NCI-H1930 (cell line): ENCODE measurements at regions not wholly inside any gene's neighbourhood (a gene's known extent, or its start where the extent isn't known, plus 50 kb on each side); places are given as distances from the start of the nearest gene placed in this dataset.
"Not testable (repeated sequence)": the region's sequence is repeated elsewhere in the genome, so short reads cannot be mapped to it uniquely, and the experiment has no call there.

Source experiments
- DNase-seq, 2 experiments: peaks; one replicate each; lab custom pipeline; 2025; lab: John Stamatoyannopoulos, UW

DNA sequence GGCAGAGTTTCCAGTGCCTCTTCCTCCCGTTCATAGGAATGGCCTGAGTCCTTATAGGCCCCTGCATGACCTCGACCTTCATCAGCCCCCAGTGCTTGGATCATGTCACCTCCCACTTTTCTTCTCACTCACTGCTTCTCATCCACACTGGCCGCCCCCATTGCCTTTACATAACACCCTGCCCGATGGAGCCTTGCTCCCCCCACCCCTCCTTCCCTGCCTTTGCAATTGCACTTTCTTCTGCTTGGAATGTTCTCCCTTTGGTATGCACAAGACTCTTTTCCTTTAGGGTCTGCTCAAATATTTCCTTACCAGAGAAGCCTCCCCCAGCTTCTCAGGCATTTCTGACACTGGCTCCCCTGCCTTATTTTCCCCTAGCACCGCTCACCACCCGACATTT lies 125.2 kb upstream of the KCNJ6 start:
- no peak for DNase-seq

DNA sequence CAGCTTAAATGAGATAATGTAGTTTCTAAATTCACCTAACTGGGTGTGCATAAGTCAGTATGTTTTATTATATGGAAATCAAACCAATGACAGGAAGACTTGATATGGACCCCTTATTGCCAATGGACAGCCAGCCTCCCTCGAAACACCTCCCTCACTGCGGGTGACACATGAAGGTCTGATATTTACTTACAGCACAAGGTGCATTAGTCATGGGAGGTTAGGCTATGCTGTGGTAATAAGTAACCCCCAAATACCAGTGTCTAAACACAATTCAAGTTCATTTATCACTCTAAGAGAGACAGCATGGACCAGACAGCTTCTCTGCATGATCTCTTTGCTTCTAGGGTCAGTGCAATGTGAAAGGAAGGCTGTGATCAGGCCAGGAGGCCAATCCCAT lies 126.0 kb upstream of the KCNJ6 start:
- DNase-seq: no peak

DNA sequence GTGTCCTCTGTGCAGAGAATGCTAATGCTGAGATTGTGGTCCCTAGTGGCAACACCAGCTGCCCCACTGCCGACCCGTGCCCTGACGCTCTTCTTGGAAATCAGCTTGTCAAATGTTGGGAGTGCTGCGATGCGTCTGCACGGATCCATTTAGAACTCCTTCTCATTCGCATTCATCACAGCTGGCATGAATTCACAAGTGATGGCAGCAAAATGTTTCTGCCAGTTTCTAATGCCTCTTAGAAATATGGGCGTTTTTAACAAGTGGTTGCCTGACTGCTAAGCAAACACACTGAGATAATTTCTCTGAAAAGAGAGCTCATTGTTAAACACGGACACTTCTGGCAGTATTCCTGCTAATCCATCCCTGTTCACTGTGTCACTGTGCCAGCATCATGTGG lies 131.9 kb upstream of the KCNJ6 start:
- no peak for DNase-seq

DNA sequence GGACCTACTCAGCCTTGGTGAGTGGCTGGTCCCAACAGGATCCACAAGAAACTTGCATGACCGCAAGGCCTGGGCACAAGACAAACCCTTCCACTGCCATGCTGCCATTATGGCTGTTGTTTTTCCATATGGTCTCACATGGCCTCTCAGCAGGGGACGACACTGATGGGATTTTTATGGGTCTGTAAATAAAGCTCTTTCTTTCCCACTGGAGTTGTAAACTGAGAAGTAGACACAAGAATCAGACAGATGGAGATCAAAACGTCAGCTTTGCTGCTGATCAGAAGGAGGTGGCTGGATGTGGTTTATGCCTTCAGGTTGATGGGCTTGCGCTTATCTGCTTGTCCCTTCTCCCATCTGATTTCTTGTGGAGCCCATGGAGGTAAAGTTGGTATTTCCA lies 138.1 kb upstream of the KCNJ6 start:
- DNase-seq: peak in 1 of 2 experiments; percentile 18

DNA sequence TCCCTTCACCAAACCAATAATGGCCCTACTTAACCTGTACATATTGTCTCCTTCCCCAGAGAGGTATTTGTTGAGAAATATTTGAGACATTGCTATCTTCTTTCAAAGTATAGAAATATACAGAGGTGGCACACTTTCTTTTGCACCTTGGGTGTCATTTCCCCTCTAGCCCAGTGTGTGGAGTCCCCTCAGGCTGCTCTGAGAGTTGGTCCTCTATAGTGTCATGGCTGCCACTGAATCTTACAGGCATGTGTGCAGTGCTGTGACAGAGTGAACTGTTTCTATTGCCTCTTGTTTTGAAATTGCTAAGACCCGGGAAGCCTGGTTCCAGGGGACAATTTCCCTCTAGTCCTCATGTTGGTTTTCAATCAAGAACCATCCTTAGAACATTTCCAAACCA lies 140.2 kb upstream of the KCNJ6 start:
- DNase-seq: no peak

DNA sequence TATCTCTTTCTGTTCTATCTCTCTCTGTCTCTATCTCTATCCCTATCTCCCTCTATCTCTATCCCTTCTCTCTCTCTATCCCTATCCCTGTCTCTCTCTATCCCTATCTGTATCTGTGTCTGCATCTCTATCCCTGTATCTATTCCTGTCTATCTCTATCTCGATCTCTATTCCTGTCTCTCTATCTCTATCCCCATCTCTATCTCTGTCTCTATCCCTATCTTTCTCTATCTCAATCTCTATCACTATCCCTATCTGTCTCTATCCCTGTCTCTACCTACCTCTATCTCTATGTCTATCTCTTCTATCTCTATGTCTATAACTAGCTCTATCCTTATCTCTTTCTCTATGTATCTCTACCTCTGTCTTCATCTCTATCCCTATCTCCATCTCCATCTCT lies 141.4 kb upstream of the KCNJ6 start:
- DNase-seq: no peak

DNA sequence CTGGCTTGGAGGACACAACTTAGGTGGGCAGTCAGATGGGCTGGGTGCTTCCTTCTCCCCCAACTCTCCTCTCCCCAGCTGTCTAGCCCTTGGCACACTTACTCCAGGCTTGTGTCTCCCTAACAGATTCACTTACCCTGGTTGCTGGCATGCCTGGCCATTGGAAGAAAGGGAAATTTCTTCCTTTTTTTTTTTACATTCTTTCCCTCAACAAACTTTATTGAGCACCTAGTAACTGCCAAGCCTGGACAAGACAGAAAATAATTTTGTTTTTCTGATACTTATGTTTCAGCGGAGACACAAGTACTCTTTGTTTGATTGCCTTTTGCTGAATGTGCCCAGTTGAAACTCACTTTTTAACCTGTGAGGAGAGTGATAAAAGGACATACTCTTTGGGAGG lies 144.3 kb upstream of the KCNJ6 start:
- no peak for DNase-seq

DNA sequence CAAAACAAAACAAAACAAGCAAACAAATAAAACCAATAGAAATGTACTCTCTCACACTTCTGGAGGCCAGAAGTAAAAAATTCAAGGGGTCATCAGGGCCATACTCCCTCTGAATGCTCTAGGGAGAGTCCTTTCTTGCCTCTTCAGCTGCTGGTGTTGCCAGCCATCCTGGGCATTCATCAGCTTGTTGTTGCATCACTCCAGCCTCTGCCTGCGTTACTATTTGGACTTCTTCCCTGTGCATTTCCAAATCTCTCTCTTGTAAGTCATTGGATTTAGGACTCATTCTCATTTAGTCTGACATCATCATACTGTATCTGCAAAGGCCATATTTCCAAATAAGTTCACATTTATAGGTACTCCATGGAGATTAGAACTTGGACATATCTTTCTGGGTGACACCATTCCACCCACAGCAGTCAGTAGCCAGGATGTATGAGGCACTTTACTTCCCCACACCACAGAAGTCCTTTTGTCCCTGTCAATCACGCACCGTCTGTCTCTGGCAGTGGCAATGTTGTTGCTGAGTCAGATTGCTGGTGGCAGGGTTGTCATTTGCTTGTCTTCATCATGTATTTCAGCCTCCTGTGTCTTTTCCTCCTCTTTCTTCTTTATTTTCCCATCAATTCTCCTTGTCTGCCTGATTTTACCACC lies 151.0 kb upstream of the KCNJ6 start:
- no peak for DNase-seq

DNA sequence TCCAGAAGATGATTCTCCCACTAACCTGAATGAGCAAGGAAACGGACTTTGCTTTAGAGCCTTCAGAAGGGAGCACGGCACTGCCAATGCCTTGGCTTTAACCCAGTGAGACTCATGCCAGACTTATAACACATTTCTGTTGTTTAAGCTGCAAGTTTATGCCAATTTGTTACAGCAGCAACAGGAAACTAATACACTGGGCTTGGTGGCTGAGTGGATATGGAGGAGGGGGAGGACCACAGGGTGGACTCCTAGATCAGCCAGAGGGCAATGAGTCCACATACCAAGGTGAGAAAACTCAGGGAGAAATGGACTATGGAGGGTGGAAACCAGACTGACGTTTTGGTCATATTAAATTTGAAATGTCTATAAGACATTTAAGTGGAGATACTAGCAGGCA lies 156.2 kb upstream of the KCNJ6 start:
- no peak for DNase-seq

DNA sequence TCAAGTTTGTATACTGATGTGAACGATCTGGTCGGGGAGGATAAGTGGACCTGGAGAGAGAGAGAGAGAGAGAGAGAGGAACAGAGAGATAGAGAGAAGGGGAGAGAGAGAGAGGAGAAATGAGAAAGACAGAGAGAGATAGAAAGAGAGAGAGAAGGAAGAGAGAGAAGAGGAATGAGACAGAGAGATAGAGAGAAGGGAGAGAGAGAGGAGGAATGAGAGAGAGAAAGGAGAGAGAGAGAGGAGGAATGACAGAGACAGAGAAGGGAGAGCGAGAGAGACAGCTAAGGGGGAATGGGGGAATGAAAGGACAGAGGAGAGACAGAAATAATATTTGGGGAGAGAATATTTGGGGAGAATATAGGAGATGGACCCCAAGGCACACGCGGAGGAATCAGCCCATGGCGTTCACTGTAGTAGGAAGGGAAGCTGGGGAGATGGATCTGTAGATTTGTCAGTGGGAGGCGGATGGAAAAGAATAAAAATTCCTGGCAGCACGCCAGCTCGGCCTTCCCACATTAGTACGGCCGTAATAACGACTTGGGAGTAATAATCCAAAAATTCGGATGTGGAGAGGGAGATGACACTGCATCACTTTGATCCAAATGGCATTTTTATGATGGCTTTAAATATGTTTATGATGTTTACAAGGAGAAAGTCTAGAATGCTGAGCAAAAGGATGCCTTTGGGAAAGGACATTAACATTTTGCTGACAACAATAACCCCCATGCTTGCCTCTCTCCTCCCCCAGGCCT lies 159.8 kb upstream of the KCNJ6 start:
- no peak for DNase-seq

DNA sequence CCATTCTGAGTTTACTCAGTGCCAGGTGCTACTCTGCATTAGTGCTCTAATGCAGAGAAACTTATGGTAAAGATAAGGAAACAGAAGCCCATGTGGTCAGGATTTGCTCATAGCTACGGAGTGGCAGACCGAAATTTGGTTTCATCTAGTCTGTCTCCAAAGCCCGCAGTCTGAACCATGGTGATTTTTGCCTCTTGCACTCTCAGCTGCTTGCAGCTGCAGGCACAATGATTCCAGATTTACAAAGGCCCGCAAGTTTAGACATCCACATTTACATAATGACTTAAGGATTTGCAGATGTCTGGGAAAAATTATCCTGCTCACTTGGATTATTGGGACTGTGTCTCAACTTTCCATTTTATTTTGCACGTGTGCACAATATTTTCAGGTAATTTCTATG lies 161.3 kb upstream of the KCNJ6 start:
- no peak for DNase-seq

DNA sequence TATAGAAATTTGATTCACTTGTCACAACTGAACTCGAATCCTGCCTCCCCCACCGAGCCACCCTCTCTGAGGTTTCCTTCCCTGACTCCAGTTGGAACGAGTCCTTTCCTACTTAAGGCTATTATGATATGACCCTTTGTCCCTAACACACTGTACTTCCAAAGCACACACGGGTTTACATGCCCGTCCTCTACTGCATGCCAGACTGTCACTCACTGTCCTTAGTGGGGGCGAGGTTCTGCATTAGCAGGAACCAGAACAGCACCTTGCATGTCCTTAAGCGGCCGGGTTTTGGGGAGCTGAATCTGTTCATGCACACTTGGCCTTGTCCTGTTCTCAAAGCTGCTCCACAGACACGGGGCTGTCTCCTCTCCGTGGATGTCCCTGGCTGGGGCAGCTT lies 164.6 kb upstream of the KCNJ6 start:
- DNase-seq: no peak

DNA sequence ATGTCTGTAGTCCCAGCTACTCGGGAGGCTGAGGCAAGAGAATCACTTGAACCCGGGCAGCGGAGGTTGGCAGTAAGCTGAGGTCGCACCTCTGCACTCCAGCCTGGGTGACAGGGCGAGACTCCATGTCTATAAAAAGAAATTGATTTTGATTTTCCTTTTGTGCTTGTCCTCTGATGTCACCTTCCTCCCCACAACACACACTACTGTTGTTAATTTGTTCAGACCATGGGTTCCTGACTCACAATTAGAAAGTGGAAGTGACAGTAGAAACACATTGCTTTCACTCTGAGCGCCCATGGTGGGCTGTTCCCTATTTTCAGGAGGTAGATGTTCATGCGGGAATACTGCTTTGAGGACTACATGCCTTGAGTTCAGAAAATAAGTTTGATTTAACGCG lies 165.5 kb upstream of the KCNJ6 start:
- DNase-seq: no peak

DNA sequence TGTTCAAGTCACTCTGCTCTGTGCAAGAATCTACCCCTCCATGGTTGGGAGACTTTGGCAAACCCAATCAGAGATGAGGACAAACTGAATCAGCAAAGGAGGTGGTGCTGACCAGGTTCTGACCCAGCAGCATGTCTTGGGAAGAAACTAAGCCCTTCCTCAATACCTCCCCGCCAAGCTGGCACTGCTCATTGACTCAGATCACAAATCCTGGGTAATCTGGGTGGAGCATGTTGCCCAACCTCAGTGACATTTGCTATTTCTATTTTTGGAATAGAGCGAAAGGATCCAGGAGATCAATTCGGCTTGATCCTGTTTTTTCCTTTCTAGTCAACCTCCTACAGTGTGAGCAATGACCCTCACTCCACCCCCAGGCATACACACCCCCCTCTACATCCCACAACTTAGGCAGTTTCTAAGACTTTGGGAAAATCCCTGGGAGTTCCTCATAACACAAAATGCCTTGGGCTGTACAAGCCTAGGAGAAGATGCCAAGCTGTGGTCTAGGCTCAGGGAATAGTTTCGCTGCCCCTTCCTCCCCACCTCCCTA lies 166.8 kb upstream of the KCNJ6 start:
- no peak for DNase-seq

DNA sequence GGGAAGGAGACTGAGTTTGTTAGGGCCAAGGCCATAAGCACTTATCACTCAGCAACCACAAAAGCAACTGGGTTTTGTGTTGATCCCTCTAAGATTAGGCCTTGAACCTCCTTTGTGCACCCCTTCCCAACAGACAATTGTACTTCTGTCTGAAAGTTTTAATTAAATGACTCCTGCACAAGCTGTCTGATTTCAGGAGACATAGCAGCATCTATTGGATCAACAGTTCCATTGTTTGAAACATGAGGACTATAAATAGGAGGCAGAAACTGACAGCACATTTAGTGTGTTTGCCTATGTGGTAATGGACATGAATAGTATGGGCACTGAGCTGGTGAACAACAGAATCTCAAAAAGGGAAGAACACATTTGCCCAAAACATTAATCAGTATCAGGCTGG lies 167.3 kb upstream of the KCNJ6 start:
- no peak for DNase-seq

DNA sequence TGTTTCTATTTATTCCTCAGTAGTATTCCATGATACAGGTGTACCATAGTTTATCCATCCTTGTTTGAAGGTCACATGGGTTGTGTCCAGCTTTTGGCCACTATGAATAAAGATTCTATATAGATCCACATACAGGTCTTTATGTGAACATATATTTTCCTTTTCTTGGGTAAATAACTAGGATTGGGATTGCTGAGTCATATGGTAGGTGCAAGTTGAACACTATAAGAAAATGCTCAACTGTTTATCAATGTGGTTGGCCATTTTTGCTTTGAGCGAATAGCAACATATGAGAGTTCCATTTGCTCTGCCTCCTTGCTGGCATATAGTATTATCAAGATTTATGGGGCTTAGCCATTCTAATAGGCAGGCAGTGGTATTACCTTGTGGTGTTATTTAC lies 170.2 kb upstream of the KCNJ15 start:
- DNase-seq: no peak

DNA sequence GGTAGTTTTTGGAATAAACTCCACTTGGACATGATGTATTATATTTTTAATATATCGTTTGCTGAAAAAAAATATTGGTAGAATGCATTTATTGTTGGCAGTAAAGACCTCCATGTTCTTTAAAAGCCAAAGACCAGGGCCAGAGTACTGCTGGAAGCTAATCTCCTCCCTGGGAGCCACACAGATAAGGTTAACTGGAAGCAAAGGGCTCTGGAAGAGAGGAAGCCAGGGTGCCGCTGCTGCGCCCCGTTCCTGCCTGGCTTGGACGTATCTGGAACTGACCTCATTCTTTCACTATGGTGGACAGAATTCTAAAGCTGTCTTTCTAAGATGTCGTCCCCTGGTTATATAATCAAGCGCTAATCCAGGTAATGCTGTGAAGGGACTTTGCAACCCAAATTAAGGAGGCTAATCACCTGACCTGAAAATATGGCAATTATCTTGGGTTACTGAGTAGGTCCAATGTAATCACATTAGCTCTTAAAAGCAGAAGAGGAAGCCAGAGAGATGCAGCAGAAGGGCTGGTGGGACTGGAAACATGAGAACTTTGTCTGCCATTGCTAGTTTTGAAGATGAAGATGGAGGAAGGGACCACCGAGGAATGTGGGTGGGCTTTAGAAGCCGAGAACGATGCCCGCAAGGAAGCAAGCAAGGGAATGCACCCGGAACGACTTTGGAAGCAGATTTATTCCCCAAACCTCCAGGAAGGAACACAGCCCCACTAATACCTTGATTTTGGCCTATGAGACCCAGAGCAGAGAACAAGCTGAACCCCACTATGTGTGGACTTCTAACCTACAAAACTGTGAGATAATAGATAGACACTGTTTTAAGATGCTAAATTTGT lies 167.7 kb upstream of the KCNJ15 start:
- no peak for DNase-seq

DNA sequence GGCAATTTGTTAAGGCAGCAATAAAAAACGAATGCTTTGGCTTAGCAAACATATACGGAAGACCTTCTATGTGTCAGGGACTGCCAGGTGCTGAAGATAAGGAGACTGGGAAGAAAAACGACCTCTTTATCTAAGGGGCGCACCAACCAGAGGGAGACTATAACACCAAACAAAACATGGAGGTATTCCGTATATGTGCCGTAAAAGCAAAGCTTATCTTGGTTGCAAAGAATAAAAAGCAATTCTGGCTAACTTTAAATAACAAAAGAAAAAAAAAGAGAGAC lies 167.1 kb upstream of the KCNJ15 start:
- DNase-seq: no peak

DNA sequence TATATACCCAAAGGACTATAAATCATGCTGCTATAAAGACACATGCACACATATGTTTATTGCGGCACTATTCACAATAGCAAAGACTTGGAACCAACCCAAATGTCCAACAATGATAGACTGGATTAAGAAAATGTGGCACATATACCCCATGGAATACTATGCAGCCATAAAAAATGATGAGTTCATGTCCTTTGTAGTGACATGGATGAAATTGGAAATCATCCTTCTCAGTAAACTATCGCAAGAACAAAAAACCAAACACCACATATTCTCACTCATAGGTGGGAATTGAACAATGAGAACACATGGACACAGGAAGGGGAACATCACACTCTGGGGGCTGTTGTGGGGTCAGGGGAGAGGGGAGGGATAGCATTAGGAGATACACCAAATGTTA lies 165.7 kb upstream of the KCNJ15 start:
- DNase-seq: not testable (repeated sequence)

DNA sequence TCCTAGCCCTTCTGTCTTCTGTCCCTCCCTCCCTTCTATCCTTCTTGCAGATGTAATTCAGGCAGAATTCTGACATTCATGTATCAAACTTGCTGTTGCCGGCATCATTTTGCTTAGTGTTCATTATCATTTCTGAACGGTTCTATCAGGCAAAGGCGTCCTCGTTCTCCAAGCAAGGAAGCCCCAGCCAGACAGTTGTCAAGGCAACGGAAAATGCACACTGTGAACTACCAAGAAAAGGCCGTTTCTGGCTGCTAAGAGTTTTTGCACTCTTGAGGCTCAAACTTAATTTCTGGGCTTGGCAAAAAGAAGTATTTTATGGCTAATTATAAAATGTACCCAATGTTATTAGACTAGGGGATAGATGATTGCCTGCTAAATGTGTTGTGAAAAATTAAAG lies 164.7 kb upstream of the KCNJ15 start:
- no peak for DNase-seq

DNA sequence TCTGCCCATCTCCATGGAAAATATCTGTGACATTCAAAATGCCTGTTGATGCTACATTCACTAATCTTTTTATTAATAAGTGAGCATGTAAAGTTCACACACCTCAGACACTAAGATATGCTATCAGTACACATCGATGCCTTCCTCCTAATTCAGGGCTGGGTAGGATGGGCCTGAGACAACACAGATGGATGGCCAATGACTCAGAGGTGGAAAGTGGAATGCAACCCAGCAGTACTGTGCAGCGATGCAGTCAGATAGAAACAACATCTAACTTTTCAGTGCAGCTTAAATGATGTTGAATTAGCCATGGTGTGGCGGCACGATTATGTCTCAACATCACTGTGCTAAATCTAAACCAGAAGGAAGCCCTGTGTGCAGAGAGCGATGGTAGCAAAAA lies 161.6 kb upstream of the KCNJ15 start:
- no peak for DNase-seq

DNA sequence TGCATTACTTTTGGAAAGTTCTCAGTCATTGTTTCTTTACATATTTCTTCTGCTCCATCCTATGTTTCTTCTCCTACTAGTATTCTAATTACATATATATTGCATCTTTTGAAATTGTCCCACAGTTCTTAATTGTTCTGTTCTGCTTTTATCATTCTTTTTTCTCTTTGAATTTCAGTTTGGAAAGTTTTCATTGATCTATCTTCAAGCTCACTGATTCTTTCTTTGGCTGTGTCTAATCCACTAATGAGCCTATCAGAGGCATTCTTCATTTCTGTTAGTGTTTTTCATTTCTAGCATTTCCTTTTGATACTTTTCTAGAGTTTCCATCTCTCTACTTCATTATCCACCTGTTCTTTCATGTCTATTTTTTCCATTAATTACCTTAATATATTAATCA lies 159.0 kb upstream of the KCNJ15 start:
- DNase-seq: no peak

DNA sequence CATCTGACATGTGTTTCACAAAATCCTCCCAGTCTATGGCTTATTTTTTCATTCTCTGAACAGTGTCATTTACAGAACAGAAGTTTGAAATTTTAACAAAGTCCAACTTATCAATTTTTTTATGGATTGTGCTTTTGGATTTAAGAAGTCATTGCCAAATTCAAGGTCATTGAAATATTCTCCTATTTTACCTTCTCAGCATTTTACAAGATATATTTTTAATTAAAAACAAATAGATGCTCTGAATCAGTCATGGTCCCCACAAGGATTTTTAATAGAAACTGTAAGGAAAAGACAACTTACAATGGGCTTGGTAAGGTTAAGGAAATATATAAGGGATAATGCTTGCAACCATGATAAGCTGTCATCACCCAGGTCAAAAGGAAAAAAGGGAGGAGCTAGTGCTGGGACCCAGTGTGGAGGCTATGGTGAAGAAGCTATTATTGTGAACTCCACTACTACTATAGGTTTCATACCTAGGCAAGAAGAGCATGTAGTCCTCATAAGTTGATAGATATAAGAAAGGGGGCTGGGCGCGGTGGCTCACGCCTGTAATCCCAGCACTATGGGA lies 144.5 kb upstream of the KCNJ15 start:
- no peak for DNase-seq
